ENCODE measurements at regions not wholly inside any gene's neighbourhood (a gene's known extent, or its start where the extent isn't known, plus 50 kb on each side); places are given as distances from the start of the nearest gene placed in this dataset.

- DNase-seq (ENCODE audit: low spot score in 2 of 2): no peak
- FAIRE-seq: no peak
Observed at GRCh38 chr10:2425320-2425719, 642.0 kb upstream of the PFKP start.

- no peak for FAIRE-seq
Observed at GRCh38 chr10:2414562-2414961, 652.8 kb upstream of the PFKP start.

GRCh38 chr10:2414039-2414438, 653.3 kb upstream of the PFKP start:
- DNase-seq (ENCODE audit: low spot score in 2 of 2) (no peak), FAIRE-seq (no peak)

More at GRCh38 chr10:2414562-2414961, 652.8 kb upstream of the PFKP start:
- DNase-seq (ENCODE audit: low spot score in 2 of 2): no peak

- DNase-seq (ENCODE audit: low spot score in 2 of 2) (no peak), FAIRE-seq (no peak)
Observed at GRCh38 chr10:2410049-2410448, 657.3 kb upstream of the PFKP start.

- DNase-seq (ENCODE audit: low spot score in 2 of 2) (no peak), FAIRE-seq (no peak)
Observed at GRCh38 chr10:2401459-2401858, 664.1 kb upstream of the ADARB2 start.

- DNase-seq (ENCODE audit: low spot score in 2 of 2) (no peak), FAIRE-seq (no peak)
Observed at GRCh38 chr10:2399482-2399881, 662.2 kb upstream of the ADARB2 start.

GRCh38 chr10:2392145-2392812, 655.0 kb upstream of the ADARB2 start:
- DNase-seq (ENCODE audit: low spot score in 2 of 2): no peak
- FAIRE-seq: no peak

- DNase-seq (ENCODE audit: low spot score in 2 of 2) (no peak), FAIRE-seq (no peak)
Observed at GRCh38 chr10:2387672-2388071, 650.3 kb upstream of the ADARB2 start.

GRCh38 chr10:2387261-2387660, 649.9 kb upstream of the ADARB2 start:
- FAIRE-seq (no peak), DNase-seq (ENCODE audit: low spot score in 2 of 2) (no peak)

GRCh38 chr10:2380218-2380617, 642.9 kb upstream of the ADARB2 start:
- no peak for FAIRE-seq
- no peak for DNase-seq (ENCODE audit: low spot score in 2 of 2)

- FAIRE-seq (no peak), DNase-seq (ENCODE audit: low spot score in 2 of 2) (no peak)
Observed at GRCh38 chr10:2367083-2367482, 629.8 kb upstream of the ADARB2 start.

- FAIRE-seq (no peak), DNase-seq (ENCODE audit: low spot score in 2 of 2) (no peak)
Observed at GRCh38 chr10:2366264-2366931, 629.1 kb upstream of the ADARB2 start.

GRCh38 chr10:2362331-2362730, 625.0 kb upstream of the ADARB2 start:
- no peak for DNase-seq (ENCODE audit: low spot score in 2 of 2)
- FAIRE-seq: no peak

- no peak for DNase-seq (ENCODE audit: low spot score in 2 of 2)
- FAIRE-seq: no peak
Observed at GRCh38 chr10:2358586-2358985, 621.3 kb upstream of the ADARB2 start.

GRCh38 chr10:2356670-2357069, 619.3 kb upstream of the ADARB2 start:
- FAIRE-seq: no peak
- no peak for DNase-seq (ENCODE audit: low spot score in 2 of 2)

GRCh38 chr10:2351566-2351965, 614.2 kb upstream of the ADARB2 start:
- no peak for FAIRE-seq

GRCh38 chr10:2342206-2342605, 604.9 kb upstream of the ADARB2 start:
- no peak for FAIRE-seq

More at GRCh38 chr10:2351566-2351965, 614.2 kb upstream of the ADARB2 start:
- no peak for DNase-seq (ENCODE audit: low spot score in 2 of 2)

GRCh38 chr10:2340831-2341647, 603.7 kb upstream of the ADARB2 start:
- DNase-seq (ENCODE audit: low spot score in 2 of 2): no peak
- FAIRE-seq: no peak

More at GRCh38 chr10:2342206-2342605, 604.9 kb upstream of the ADARB2 start:
- no peak for DNase-seq (ENCODE audit: low spot score in 2 of 2)

GRCh38 chr10:2335626-2336025, 598.3 kb upstream of the ADARB2 start:
- no peak for FAIRE-seq
- no peak for DNase-seq (ENCODE audit: low spot score in 2 of 2)

- FAIRE-seq (no peak), DNase-seq (ENCODE audit: low spot score in 2 of 2) (no peak)
Observed at GRCh38 chr10:2334575-2334974, 597.2 kb upstream of the ADARB2 start.

- FAIRE-seq (no peak), DNase-seq (ENCODE audit: low spot score in 2 of 2) (no peak)
Observed at GRCh38 chr10:2329082-2329481, 591.8 kb upstream of the ADARB2 start.

Data from frontal cortex (tissue), 3 donors.